WTC11 (cell line): ENCODE measurements at regions not wholly inside any gene's neighbourhood (a gene's known extent, or its start where the extent isn't known, plus 50 kb on each side); places are given as distances from the start of the nearest gene placed in this dataset.

Source experiments
- ATAC-seq: fragments of 200-7000 bp; cut with Tn5 transposase; 2 replicates; pipeline ENCODE4 v1.10.0; 2021; ENCODE audit warnings: mild to moderate bottlenecking, moderate library complexity
- CTCF ChIA-PET: fragments of 300-600 bp; sonication (Branson Sonifier 250); formaldehyde crosslinking; loops from one replicate; lab custom pipeline; 2021; ENCODE audit warnings: antibody characterized with exemption; lab: Charles Lee
- POLR2A ChIA-PET: fragments of 350-600 bp; sonication (Branson Sonifier 250); formaldehyde crosslinking; loops from one replicate; lab custom pipeline; 2021; ENCODE audit warnings: antibody characterized with exemption; lab: Charles Lee
- DNase-seq: peaks from one replicate; pipeline ENCODE4 v3.0.0; 2021; ENCODE audit warnings: low spot score
- H3K27ac Mint-ChIP-seq: 2 replicates; pipeline ENCODE4 v1.8.0; 2021; ENCODE audit warnings: mixed read lengths
- H3K27me3 Mint-ChIP-seq: 2 replicates; pipeline ENCODE4 v1.8.0; 2021; ENCODE audit warnings: low read depth, mild to moderate bottlenecking, moderate library complexity, mixed read lengths
- H3K36me3 Mint-ChIP-seq: 2 replicates; pipeline ENCODE4 v1.8.0; 2021; ENCODE audit warnings: mixed read lengths
- H3K4me1 Mint-ChIP-seq: 2 replicates; pipeline ENCODE4 v1.8.0; 2022; ENCODE audit warnings: mixed read lengths
- H3K4me3 Mint-ChIP-seq: 2 replicates; pipeline ENCODE4 v1.8.0; 2021; ENCODE audit warnings: mild to moderate bottlenecking, moderate library complexity, mixed read lengths
- H3K9me3 Mint-ChIP-seq: 2 replicates; pipeline ENCODE4 v1.8.0; 2021; ENCODE audit warnings: mixed read lengths
- CBFB ChIP-seq: sonication (generic); formaldehyde crosslinking; IDR thresholded peaks from 2 replicates; pipeline ENCODE4 v1.8.1; 2022; ENCODE audit warnings: mild to moderate bottlenecking, low read depth, missing genetic modification reagents
- CREM ChIP-seq: sonication (generic); formaldehyde crosslinking; IDR thresholded peaks from 2 replicates; pipeline ENCODE4 v1.8.1; 2022; ENCODE audit warnings: mild to moderate bottlenecking, missing genetic modification reagents, moderate library complexity
- FOXJ3 ChIP-seq: sonication (generic); formaldehyde crosslinking; IDR thresholded peaks from 2 replicates; pipeline ENCODE4 v1.9.0; 2021; ENCODE audit warnings: missing genetic modification reagents, mild to moderate bottlenecking, borderline replicate concordance
- FOXP1 ChIP-seq: sonication (generic); formaldehyde crosslinking; IDR thresholded peaks from 2 replicates; pipeline ENCODE4 v1.8.0; 2022; ENCODE audit warnings: missing genetic modification reagents, mild to moderate bottlenecking, moderate library complexity, borderline replicate concordance
- IRF2 ChIP-seq: sonication (generic); formaldehyde crosslinking; IDR thresholded peaks from 2 replicates; pipeline ENCODE4 v1.8.0; 2022; ENCODE audit warnings: low read depth, missing genetic modification reagents, borderline replicate concordance
- JAZF1 ChIP-seq: fragments of 250-450 bp; sonication (Bioruptor Pico); IDR thresholded peaks from 2 replicates; pipeline ENCODE4 v1.9.0; 2021; ENCODE audit warnings: moderate library complexity, mild to moderate bottlenecking, inconsistent platforms
- JUN ChIP-seq: sonication (generic); formaldehyde crosslinking; IDR thresholded peaks from 2 replicates; pipeline ENCODE4 v1.8.0; 2023; ENCODE audit warnings: mild to moderate bottlenecking, missing genetic modification reagents
- RELA ChIP-seq: sonication (generic); formaldehyde crosslinking; IDR thresholded peaks from 2 replicates; pipeline ENCODE4 v1.8.1; 2022; ENCODE audit warnings: missing genetic modification reagents, mild to moderate bottlenecking, borderline replicate concordance
- RORB ChIP-seq: fragments of 250-450 bp; sonication (Bioruptor Pico); IDR thresholded peaks from 2 replicates; pipeline ENCODE4 v1.9.0; 2021; ENCODE audit warnings: mild to moderate bottlenecking
- SMAD3 ChIP-seq: sonication (generic); formaldehyde crosslinking; IDR thresholded peaks from 2 replicates; pipeline ENCODE4 v1.8.0; 2022; ENCODE audit warnings: missing genetic modification reagents, mild to moderate bottlenecking, borderline replicate concordance
- ZNF396 ChIP-seq: fragments of 250-450 bp; sonication (Bioruptor Pico); IDR thresholded peaks from 2 replicates; pipeline ENCODE4 v1.8.0; 2021; ENCODE audit warnings: mild to moderate bottlenecking, moderate library complexity, borderline replicate concordance
- TF ChIP-seq, protein P1 (sequence below): sonication (generic); formaldehyde crosslinking; IDR thresholded peaks from 2 replicates; pipeline ENCODE4 v1.8.1; 2023; ENCODE audit warnings: mild to moderate bottlenecking, missing genetic modification reagents
- TF ChIP-seq, protein P2 (sequence below): sonication (generic); formaldehyde crosslinking; IDR thresholded peaks from 2 replicates; pipeline ENCODE4 v1.8.0; 2023; ENCODE audit warnings: mild to moderate bottlenecking, missing genetic modification reagents
- TF ChIP-seq, protein P3 (sequence below): sonication (generic); formaldehyde crosslinking; IDR thresholded peaks from 2 replicates; pipeline ENCODE4 v1.8.1; 2022; ENCODE audit warnings: low read depth, mild to moderate bottlenecking, moderate library complexity, missing genetic modification reagents, borderline replicate concordance
- TF ChIP-seq, protein P4 (sequence below): sonication (generic); formaldehyde crosslinking; IDR thresholded peaks from 2 replicates; pipeline ENCODE4 v1.8.1; 2023; ENCODE audit warnings: mild to moderate bottlenecking, missing genetic modification reagents, moderate library complexity
- TF ChIP-seq, protein P5 (sequence below): fragments of 250-450 bp; sonication (Bioruptor Pico); IDR thresholded peaks from 2 replicates; pipeline ENCODE4 v1.9.0; 2021; ENCODE audit warnings: mild to moderate bottlenecking, borderline replicate concordance
- TF ChIP-seq, protein P6 (sequence below): sonication (generic); formaldehyde crosslinking; IDR thresholded peaks from 2 replicates; pipeline ENCODE4 v1.8.0; 2022; ENCODE audit warnings: mild to moderate bottlenecking, missing genetic modification reagents
- TF ChIP-seq, protein P7 (sequence below): sonication (generic); formaldehyde crosslinking; IDR thresholded peaks from 2 replicates; pipeline ENCODE4 v1.8.1; 2022; ENCODE audit warnings: mild to moderate bottlenecking, missing genetic modification reagents, moderate library complexity, borderline replicate concordance
- TF ChIP-seq, protein P8 (sequence below): sonication (generic); formaldehyde crosslinking; IDR thresholded peaks from 2 replicates; pipeline ENCODE4 v1.8.0; 2022; ENCODE audit warnings: mild to moderate bottlenecking, missing genetic modification reagents

DNA sequence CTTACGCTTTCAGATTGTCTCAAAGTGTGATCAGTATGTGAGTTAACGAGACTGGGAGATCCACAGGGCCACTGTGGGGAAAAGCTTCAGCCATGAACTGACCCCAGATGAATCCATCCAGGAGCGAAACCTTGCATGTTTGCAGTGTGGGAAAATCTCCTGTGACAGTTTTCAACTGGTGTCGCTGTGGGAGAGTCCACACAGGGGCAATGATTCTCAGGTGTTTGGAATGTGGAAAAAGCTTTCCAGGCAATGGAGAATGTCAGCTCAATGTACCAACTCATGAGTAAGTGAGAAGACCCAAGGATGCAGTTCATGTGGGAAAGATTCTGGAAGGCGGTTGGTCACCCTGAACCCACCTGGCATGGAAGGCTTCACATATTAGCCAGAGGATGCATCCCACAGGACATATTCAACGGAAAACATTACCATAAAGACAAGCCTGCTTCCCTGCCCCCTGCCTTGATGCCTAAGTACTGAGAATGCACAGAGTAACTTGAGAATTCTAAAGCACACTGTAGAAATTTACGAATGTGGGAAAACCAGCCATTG, 204.1 kb upstream of the BMPER start (continued):
- TF ChIP-seq RELA (CRISPR knock-in tag), result no peak

DNA sequence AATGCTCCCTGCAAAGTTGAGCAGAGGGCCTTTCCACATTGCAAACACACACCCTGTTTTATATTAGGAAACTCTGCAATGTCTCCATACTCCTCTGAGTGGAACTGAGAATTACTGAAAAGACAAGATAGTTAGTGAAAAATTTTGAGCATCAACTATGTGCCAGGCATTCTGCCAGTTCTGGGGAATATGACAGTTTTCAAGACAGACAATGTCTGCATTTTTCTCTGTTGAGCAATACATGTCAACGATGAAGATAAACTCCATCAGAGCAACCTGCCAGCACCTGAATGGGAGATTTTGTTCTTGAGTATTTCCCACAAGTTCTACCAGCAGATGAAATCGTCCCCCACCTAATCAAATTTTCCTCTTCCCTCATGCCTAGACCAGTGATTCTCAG, 203.4 kb upstream of the BMPER start:
- Mint-ChIP-seq H3K36me3 (peaks cover 35% of the 10 kb centered on the region), H3K9me3 (peaks cover 31% of the 10 kb centered on the region), H3K4me3 (no peak overlapping the region), H3K27ac (no peak overlapping the region), H3K4me1 (peaks cover 41% of the 10 kb centered on the region), H3K27me3 (peaks cover 47% of the 10 kb centered on the region)
- TF ChIP-seq, protein P1, sequence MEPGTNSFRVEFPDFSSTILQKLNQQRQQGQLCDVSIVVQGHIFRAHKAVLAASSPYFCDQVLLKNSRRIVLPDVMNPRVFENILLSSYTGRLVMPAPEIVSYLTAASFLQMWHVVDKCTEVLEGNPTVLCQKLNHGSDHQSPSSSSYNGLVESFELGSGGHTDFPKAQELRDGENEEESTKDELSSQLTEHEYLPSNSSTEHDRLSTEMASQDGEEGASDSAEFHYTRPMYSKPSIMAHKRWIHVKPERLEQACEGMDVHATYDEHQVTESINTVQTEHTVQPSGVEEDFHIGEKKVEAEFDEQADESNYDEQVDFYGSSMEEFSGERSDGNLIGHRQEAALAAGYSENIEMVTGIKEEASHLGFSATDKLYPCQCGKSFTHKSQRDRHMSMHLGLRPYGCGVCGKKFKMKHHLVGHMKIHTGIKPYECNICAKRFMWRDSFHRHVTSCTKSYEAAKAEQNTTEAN (CRISPR knock-in tag), result no peak
- TF ChIP-seq, protein P2, sequence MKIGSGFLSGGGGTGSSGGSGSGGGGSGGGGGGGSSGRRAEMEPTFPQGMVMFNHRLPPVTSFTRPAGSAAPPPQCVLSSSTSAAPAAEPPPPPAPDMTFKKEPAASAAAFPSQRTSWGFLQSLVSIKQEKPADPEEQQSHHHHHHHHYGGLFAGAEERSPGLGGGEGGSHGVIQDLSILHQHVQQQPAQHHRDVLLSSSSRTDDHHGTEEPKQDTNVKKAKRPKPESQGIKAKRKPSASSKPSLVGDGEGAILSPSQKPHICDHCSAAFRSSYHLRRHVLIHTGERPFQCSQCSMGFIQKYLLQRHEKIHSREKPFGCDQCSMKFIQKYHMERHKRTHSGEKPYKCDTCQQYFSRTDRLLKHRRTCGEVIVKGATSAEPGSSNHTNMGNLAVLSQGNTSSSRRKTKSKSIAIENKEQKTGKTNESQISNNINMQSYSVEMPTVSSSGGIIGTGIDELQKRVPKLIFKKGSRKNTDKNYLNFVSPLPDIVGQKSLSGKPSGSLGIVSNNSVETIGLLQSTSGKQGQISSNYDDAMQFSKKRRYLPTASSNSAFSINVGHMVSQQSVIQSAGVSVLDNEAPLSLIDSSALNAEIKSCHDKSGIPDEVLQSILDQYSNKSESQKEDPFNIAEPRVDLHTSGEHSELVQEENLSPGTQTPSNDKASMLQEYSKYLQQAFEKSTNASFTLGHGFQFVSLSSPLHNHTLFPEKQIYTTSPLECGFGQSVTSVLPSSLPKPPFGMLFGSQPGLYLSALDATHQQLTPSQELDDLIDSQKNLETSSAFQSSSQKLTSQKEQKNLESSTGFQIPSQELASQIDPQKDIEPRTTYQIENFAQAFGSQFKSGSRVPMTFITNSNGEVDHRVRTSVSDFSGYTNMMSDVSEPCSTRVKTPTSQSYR (CRISPR knock-in tag), result no peak
- TF ChIP-seq, protein P3, sequence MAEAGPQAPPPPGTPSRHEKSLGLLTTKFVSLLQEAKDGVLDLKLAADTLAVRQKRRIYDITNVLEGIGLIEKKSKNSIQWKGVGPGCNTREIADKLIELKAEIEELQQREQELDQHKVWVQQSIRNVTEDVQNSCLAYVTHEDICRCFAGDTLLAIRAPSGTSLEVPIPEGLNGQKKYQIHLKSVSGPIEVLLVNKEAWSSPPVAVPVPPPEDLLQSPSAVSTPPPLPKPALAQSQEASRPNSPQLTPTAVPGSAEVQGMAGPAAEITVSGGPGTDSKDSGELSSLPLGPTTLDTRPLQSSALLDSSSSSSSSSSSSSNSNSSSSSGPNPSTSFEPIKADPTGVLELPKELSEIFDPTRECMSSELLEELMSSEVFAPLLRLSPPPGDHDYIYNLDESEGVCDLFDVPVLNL (CRISPR knock-in tag), result no peak
- no peak for TF ChIP-seq IRF2
- TF ChIP-seq, protein P4, sequence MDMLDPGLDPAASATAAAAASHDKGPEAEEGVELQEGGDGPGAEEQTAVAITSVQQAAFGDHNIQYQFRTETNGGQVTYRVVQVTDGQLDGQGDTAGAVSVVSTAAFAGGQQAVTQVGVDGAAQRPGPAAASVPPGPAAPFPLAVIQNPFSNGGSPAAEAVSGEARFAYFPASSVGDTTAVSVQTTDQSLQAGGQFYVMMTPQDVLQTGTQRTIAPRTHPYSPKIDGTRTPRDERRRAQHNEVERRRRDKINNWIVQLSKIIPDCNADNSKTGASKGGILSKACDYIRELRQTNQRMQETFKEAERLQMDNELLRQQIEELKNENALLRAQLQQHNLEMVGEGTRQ, result no peak
- TF ChIP-seq, protein P5, sequence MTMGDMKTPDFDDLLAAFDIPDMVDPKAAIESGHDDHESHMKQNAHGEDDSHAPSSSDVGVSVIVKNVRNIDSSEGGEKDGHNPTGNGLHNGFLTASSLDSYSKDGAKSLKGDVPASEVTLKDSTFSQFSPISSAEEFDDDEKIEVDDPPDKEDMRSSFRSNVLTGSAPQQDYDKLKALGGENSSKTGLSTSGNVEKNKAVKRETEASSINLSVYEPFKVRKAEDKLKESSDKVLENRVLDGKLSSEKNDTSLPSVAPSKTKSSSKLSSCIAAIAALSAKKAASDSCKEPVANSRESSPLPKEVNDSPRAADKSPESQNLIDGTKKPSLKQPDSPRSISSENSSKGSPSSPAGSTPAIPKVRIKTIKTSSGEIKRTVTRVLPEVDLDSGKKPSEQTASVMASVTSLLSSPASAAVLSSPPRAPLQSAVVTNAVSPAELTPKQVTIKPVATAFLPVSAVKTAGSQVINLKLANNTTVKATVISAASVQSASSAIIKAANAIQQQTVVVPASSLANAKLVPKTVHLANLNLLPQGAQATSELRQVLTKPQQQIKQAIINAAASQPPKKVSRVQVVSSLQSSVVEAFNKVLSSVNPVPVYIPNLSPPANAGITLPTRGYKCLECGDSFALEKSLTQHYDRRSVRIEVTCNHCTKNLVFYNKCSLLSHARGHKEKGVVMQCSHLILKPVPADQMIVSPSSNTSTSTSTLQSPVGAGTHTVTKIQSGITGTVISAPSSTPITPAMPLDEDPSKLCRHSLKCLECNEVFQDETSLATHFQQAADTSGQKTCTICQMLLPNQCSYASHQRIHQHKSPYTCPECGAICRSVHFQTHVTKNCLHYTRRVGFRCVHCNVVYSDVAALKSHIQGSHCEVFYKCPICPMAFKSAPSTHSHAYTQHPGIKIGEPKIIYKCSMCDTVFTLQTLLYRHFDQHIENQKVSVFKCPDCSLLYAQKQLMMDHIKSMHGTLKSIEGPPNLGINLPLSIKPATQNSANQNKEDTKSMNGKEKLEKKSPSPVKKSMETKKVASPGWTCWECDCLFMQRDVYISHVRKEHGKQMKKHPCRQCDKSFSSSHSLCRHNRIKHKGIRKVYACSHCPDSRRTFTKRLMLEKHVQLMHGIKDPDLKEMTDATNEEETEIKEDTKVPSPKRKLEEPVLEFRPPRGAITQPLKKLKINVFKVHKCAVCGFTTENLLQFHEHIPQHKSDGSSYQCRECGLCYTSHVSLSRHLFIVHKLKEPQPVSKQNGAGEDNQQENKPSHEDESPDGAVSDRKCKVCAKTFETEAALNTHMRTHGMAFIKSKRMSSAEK (CRISPR knock-in tag), result no peak
- TF ChIP-seq ZNF396 (CRISPR knock-in tag), result no peak
- TF ChIP-seq SMAD3 (CRISPR knock-in tag), result no peak
- TF ChIP-seq, protein P6, sequence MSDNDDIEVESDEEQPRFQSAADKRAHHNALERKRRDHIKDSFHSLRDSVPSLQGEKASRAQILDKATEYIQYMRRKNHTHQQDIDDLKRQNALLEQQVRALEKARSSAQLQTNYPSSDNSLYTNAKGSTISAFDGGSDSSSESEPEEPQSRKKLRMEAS, result no peak
- no peak for TF ChIP-seq FOXJ3 (CRISPR knock-in tag)
- no peak for TF ChIP-seq FOXP1
- TF ChIP-seq, protein P7, sequence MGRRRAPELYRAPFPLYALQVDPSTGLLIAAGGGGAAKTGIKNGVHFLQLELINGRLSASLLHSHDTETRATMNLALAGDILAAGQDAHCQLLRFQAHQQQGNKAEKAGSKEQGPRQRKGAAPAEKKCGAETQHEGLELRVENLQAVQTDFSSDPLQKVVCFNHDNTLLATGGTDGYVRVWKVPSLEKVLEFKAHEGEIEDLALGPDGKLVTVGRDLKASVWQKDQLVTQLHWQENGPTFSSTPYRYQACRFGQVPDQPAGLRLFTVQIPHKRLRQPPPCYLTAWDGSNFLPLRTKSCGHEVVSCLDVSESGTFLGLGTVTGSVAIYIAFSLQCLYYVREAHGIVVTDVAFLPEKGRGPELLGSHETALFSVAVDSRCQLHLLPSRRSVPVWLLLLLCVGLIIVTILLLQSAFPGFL (CRISPR knock-in tag), result no peak
- no peak for TF ChIP-seq JAZF1 (CRISPR knock-in tag)
- TF ChIP-seq, protein P8, sequence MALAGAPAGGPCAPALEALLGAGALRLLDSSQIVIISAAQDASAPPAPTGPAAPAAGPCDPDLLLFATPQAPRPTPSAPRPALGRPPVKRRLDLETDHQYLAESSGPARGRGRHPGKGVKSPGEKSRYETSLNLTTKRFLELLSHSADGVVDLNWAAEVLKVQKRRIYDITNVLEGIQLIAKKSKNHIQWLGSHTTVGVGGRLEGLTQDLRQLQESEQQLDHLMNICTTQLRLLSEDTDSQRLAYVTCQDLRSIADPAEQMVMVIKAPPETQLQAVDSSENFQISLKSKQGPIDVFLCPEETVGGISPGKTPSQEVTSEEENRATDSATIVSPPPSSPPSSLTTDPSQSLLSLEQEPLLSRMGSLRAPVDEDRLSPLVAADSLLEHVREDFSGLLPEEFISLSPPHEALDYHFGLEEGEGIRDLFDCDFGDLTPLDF (CRISPR knock-in tag), result no peak
- no peak for TF ChIP-seq JUN
- no peak for TF ChIP-seq RORB
- no peak for TF ChIP-seq CREM (CRISPR knock-in tag)
- no peak for TF ChIP-seq CBFB (CRISPR knock-in tag)
- DNase-seq, result no peak
- CTCF ChIA-PET, result no interaction called here
- POLR2A ChIA-PET, result no interaction called here
- ATAC-seq, result no peak
